ENCODE measurements at regions not wholly inside any gene's neighbourhood (a gene's known extent, or its start where the extent isn't known, plus 50 kb on each side); places are given as distances from the start of the nearest gene placed in this dataset.

- no peak for DNase-seq
- H3K79me2 ChIP-seq (ENCODE audit: insufficient read depth) = no peaks in the 10 kb centered on the region
- H4K20me1 ChIP-seq (ENCODE audit: insufficient read depth) = no peaks in the 10 kb centered on the region
- H3K27ac ChIP-seq = no peak overlapping the region
- no peaks in the 10 kb centered on the region for H3F3A ChIP-seq (ENCODE audit: insufficient read depth)
- no peak for TF ChIP-seq EZH2 (IDR thresholded peaks at IDR 0.05; ENCODE audit: insufficient read depth, poor library complexity, severe bottlenecking)
- TF ChIP-seq EZH2phosphoT487 (IDR thresholded peaks at IDR 0.05; ENCODE audit: insufficient read depth, low read depth) = no peak
- H3K4me3 ChIP-seq = no peak overlapping the region
- H2AFZ ChIP-seq = no peak overlapping the region
- no peaks in the 10 kb centered on the region for H3K9me3 ChIP-seq (ENCODE audit: low read depth)
- H3K27me3 ChIP-seq (replicated peaks; ENCODE audit: insufficient read depth) = no peaks in the 10 kb centered on the region; the same call in 1 of the 2 replicates
- no peaks in the 10 kb centered on the region for H3K9me2 ChIP-seq (ENCODE audit: insufficient read depth)
- WGBS, 2 experiments (ENCODE audit: low coverage in 1 of 2, low lambda C conversion rate in 2 of 2, missing lambda C conversion rate in 2 of 2) = 74 to 94% methylated on average over 2 of the region's 2 CpGs
- no peak overlapping the region for H3K4me2 ChIP-seq (ENCODE audit: unreplicated experiment)
- no peaks in the 10 kb centered on the region for H3K4me1 ChIP-seq (ENCODE audit: insufficient read depth)
- no peaks in the 10 kb centered on the region for H3K36me3 ChIP-seq (ENCODE audit: low read depth)
- H3K9ac ChIP-seq = no peak overlapping the region
- in situ Hi-C loops (cut with MboI) = no loop called here
These were observed 111.7 kb downstream of the FOXD2 start for GRCh38 chr1:47549532-47549931.

GRCh38 chr1:47550929-47551328 is 113.1 kb downstream of the FOXD2 start:
- H3F3A ChIP-seq (ENCODE audit: insufficient read depth) = no peaks in the 10 kb centered on the region
- no peak overlapping the region for H2AFZ ChIP-seq
- no peak overlapping the region for H3K9ac ChIP-seq
- H3K9me3 ChIP-seq (ENCODE audit: low read depth) = no peaks in the 10 kb centered on the region
- no peak overlapping the region for H3K27ac ChIP-seq
- no peaks in the 10 kb centered on the region for H4K20me1 ChIP-seq (ENCODE audit: insufficient read depth)
- H3K4me3 ChIP-seq = no peak overlapping the region
- no peaks in the 10 kb centered on the region for H3K4me1 ChIP-seq (ENCODE audit: insufficient read depth)
- WGBS, 2 experiments (ENCODE audit: low coverage in 1 of 2, low lambda C conversion rate in 2 of 2, missing lambda C conversion rate in 2 of 2) = 67 to 72% methylated on average over 5 of the region's 5 CpGs
- DNase-seq = no peak
- H3K27me3 ChIP-seq (replicated peaks; ENCODE audit: insufficient read depth) = peaks cover 2% of the 10 kb centered on the region; the same call in 1 of the 2 replicates
- no peaks in the 10 kb centered on the region for H3K36me3 ChIP-seq (ENCODE audit: low read depth)
- H3K9me2 ChIP-seq (ENCODE audit: insufficient read depth) = no peaks in the 10 kb centered on the region
- in situ Hi-C loops (cut with MboI) = no loop called here
- TF ChIP-seq EZH2phosphoT487 (IDR thresholded peaks at IDR 0.05; ENCODE audit: insufficient read depth, low read depth) (no peak), EZH2 (IDR thresholded peaks at IDR 0.05; ENCODE audit: insufficient read depth, poor library complexity, severe bottlenecking) (no peak)
- H3K4me2 ChIP-seq (ENCODE audit: unreplicated experiment) = no peak overlapping the region
- H3K79me2 ChIP-seq (ENCODE audit: insufficient read depth) = no peaks in the 10 kb centered on the region

- Histone ChIP-seq H3K79me2 (ENCODE audit: insufficient read depth) (no peaks in the 10 kb centered on the region), H3K4me2 (ENCODE audit: unreplicated experiment) (no peak overlapping the region), H4K20me1 (ENCODE audit: insufficient read depth) (no peaks in the 10 kb centered on the region), H3K36me3 (ENCODE audit: low read depth) (no peaks in the 10 kb centered on the region), H3K27ac (no peak overlapping the region), H3K27me3 (replicated peaks; ENCODE audit: insufficient read depth) (peaks cover 3% of the 10 kb centered on the region; the same call in 1 of the 2 replicates), H3K9ac (no peak overlapping the region), H3K4me1 (ENCODE audit: insufficient read depth) (no peaks in the 10 kb centered on the region), H3K4me3 (no peak overlapping the region), H3K9me3 (ENCODE audit: low read depth) (no peaks in the 10 kb centered on the region), H3K9me2 (ENCODE audit: insufficient read depth) (no peaks in the 10 kb centered on the region), H2AFZ (no peak overlapping the region), H3F3A (ENCODE audit: insufficient read depth) (no peaks in the 10 kb centered on the region)
- WGBS, 2 experiments (ENCODE audit: low coverage in 1 of 2, low lambda C conversion rate in 2 of 2, missing lambda C conversion rate in 2 of 2) = 54 to 60% methylated on average over 4 of the region's 4 CpGs
- no peak for DNase-seq
- no peak for TF ChIP-seq EZH2phosphoT487 (IDR thresholded peaks at IDR 0.05; ENCODE audit: insufficient read depth, low read depth)
- no peak for TF ChIP-seq EZH2 (IDR thresholded peaks at IDR 0.05; ENCODE audit: insufficient read depth, poor library complexity, severe bottlenecking)
- in situ Hi-C loops (cut with MboI) = no loop called here
These were observed 114.2 kb downstream of the FOXD2 start for GRCh38 chr1:47551971-47552528.

- H3F3A ChIP-seq (ENCODE audit: insufficient read depth) = no peaks in the 10 kb centered on the region
- H4K20me1 ChIP-seq (ENCODE audit: insufficient read depth) = no peaks in the 10 kb centered on the region
- H3K9ac ChIP-seq = no peak overlapping the region
- no peak overlapping the region for H3K4me2 ChIP-seq (ENCODE audit: unreplicated experiment)
- H3K36me3 ChIP-seq (ENCODE audit: low read depth) = no peaks in the 10 kb centered on the region
- H3K27ac ChIP-seq = no peak overlapping the region
- H2AFZ ChIP-seq = no peak overlapping the region
- TF ChIP-seq EZH2 (IDR thresholded peaks at IDR 0.05; ENCODE audit: insufficient read depth, poor library complexity, severe bottlenecking) (no peak), EZH2phosphoT487 (IDR thresholded peaks at IDR 0.05; ENCODE audit: insufficient read depth, low read depth) (no peak)
- H3K9me3 ChIP-seq (ENCODE audit: low read depth) = no peaks in the 10 kb centered on the region
- in situ Hi-C loops (cut with MboI) = no loop called here
- H3K79me2 ChIP-seq (ENCODE audit: insufficient read depth) = no peaks in the 10 kb centered on the region
- H3K4me3 ChIP-seq = no peak overlapping the region
- H3K9me2 ChIP-seq (ENCODE audit: insufficient read depth) = no peaks in the 10 kb centered on the region
- 73 to 81% methylated on average over 5 of the region's 5 CpGs for WGBS, 2 experiments (ENCODE audit: low coverage in 1 of 2, low lambda C conversion rate in 2 of 2, missing lambda C conversion rate in 2 of 2)
- peaks cover 10% of the 10 kb centered on the region; the same call in 1 of the 2 replicates for H3K27me3 ChIP-seq (replicated peaks; ENCODE audit: insufficient read depth)
- no peaks in the 10 kb centered on the region for H3K4me1 ChIP-seq (ENCODE audit: insufficient read depth)
- no peak for DNase-seq
These were observed 116.2 kb downstream of the FOXD2 start for GRCh38 chr1:47554082-47554481.
